Activated naive CD8-positive, alpha-beta T cell treated with anti-CD3 and anti-CD28 coated beads for 36 hours (primary cell): ENCODE measurements at regions not wholly inside any gene's neighbourhood (a gene's known extent, or its start where the extent isn't known, plus 50 kb on each side); places are given as distances from the start of the nearest gene placed in this dataset.

Source experiments
- DNase-seq: peaks from one replicate; pipeline ENCODE4 v3.0.0; 2021
- H3K27ac Mint-ChIP-seq: one replicate; pipeline ENCODE4 v1.8.0; 2022; ENCODE audit warnings: mild to moderate bottlenecking, moderate library complexity, mixed read lengths
- H3K27me3 Mint-ChIP-seq: one replicate; pipeline ENCODE4 v1.8.0; 2022; ENCODE audit warnings: mild to moderate bottlenecking, mixed read lengths
- H3K36me3 Mint-ChIP-seq: one replicate; pipeline ENCODE4 v1.8.0; 2021; ENCODE audit warnings: mild to moderate bottlenecking, mixed read lengths
- H3K4me1 Mint-ChIP-seq: one replicate; pipeline ENCODE4 v1.8.0; 2021; ENCODE audit warnings: mixed read lengths
- H3K4me3 Mint-ChIP-seq: one replicate; pipeline ENCODE4 v1.8.0; 2022; ENCODE audit warnings: mild to moderate bottlenecking, moderate library complexity, mixed read lengths
- H3K9me3 Mint-ChIP-seq: one replicate; pipeline ENCODE4 v1.8.0; 2022; ENCODE audit warnings: mixed read lengths

DNA sequence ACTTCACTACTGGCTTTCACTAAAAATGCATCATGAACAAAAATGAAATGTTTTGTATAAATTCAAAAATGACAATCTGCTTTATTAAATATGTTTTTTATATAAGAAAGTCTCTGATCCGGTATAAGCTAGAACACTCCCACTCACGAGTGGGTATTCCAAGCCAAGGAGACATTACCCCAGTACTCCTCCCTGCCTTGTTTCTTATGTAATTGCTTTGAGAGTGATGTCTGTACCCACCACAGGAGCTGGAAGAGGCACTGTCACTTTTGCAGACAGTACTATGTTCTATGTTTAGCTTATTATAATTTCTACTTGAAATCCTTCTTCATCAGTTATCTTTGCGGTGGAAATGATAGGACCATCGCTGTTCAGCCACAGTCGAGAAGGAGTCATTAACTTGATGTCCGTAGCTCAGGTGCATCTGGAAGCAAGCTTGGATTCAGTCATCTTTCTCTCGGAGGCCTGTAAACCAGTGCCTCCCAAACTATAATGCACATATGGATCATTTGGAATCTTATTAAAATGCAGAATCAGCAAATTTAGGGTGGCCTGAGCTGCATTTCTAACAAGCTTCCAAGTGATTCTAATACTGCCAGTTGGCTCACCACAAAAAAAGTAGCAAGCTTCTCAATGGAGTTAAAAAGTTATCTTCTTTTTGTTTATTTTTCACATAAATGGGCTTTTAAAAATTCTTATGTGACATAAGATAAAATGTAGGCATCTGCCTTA, 396.4 kb downstream of the GRIA2 start:
- Mint-ChIP-seq H3K36me3 (no peaks in the 10 kb centered on the region), H3K4me3 (no peak overlapping the region), H3K9me3 (peaks cover 1% of the 10 kb centered on the region), H3K27me3 (no peaks in the 10 kb centered on the region), H3K27ac (no peak overlapping the region), H3K4me1 (no peaks in the 10 kb centered on the region)
- DNase-seq = no peak

DNA sequence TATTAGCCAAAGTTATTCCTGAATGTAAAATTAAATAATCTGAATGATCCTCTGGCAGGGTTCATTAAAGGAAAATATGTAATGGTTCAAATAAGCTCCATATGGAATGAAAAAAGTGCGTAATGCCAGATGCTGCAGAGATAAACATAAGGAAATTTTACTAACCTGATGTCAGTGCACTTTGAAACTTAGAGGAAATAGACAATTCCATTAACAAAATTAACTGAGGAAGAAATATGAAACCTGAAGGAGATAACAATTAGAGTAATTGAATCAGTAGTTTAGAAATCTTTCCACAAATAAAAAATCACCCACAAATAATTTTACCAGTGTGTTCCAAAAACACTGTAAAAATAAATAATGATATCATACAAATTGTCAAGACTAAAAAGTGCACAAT, 387.5 kb downstream of the GRIA2 start:
- Mint-ChIP-seq H3K36me3 (no peaks in the 10 kb centered on the region), H3K9me3 (peaks cover 6% of the 10 kb centered on the region), H3K27ac (no peak overlapping the region), H3K27me3 (no peaks in the 10 kb centered on the region), H3K4me1 (no peaks in the 10 kb centered on the region), H3K4me3 (no peak overlapping the region)
- DNase-seq = no peak

DNA sequence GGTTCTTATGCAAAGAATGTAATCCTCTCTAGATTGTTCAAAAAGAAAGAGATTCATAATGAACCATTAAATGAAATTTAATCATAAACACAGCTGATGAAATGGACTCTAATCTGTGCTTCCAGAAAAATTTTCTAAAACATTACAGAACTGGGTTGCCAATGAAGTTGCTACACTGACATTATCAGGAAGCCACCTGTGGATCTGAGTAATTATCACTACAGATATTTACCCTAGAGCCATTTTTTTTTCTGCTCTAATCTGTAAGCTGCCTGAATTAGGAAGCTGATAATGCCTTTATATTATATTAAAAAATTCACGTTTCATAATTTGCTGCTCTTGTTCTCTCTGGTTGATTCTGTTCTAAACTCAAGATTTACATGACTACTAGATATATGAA, 380.1 kb downstream of the GRIA2 start:
- H3K27ac Mint-ChIP-seq = no peak overlapping the region
- H3K27me3 Mint-ChIP-seq = no peaks in the 10 kb centered on the region
- DNase-seq = no peak

DNA sequence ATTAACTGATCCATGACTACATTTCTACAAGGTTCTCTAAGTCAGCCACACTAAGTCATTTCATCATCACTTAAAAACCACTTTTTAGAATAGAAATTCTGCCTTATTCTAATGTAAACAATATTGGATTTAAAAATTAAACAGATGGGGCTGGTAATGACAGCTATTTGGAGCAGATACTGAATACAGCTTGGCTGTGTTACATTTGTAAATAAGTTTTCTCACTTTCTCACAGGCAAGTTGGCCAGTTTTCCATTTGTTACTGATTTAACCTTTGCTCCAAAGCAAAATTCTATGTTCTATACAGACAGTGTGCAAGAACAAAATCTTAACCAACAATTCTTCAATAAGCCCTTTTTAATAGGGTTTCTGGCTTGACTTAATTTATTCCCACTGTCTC, 370.7 kb downstream of the GRIA2 start:
- Mint-ChIP-seq H3K27ac (no peak overlapping the region), H3K36me3 (no peaks in the 10 kb centered on the region), H3K4me1 (no peaks in the 10 kb centered on the region), H3K4me3 (no peak overlapping the region), H3K27me3 (no peaks in the 10 kb centered on the region), H3K9me3 (peaks cover 1% of the 10 kb centered on the region)
- DNase-seq = no peak

More for the DNA sequence above, 380.1 kb downstream of the GRIA2 start:
- H3K9me3 Mint-ChIP-seq = peaks cover 3% of the 10 kb centered on the region
- H3K4me1 Mint-ChIP-seq = no peaks in the 10 kb centered on the region
- no peaks in the 10 kb centered on the region for H3K36me3 Mint-ChIP-seq
- no peak overlapping the region for H3K4me3 Mint-ChIP-seq

DNA sequence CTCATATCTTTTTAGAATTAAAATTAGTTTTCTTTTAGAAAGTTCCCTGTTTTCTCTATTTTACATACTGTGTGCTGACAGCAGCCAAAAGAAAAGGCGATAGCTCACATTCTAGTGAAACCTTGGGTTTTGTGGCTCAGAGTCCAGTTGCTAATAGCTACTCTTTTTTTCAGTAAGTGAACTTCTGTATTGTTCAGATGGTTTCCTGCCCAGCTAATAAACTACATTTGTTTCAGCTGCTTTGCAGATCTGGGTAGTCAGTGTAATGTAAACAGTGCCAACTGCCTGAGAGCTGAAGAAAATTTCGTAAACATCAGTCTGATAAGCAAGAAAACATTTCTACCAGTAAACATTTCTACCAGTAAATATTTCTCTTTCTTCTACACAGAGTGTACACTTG, 370.2 kb downstream of the GRIA2 start:
- Mint-ChIP-seq H3K4me3 (no peak overlapping the region), H3K36me3 (no peaks in the 10 kb centered on the region), H3K27ac (no peak overlapping the region), H3K9me3 (peaks cover 1% of the 10 kb centered on the region), H3K4me1 (no peaks in the 10 kb centered on the region), H3K27me3 (no peaks in the 10 kb centered on the region)
- no peak for DNase-seq

DNA sequence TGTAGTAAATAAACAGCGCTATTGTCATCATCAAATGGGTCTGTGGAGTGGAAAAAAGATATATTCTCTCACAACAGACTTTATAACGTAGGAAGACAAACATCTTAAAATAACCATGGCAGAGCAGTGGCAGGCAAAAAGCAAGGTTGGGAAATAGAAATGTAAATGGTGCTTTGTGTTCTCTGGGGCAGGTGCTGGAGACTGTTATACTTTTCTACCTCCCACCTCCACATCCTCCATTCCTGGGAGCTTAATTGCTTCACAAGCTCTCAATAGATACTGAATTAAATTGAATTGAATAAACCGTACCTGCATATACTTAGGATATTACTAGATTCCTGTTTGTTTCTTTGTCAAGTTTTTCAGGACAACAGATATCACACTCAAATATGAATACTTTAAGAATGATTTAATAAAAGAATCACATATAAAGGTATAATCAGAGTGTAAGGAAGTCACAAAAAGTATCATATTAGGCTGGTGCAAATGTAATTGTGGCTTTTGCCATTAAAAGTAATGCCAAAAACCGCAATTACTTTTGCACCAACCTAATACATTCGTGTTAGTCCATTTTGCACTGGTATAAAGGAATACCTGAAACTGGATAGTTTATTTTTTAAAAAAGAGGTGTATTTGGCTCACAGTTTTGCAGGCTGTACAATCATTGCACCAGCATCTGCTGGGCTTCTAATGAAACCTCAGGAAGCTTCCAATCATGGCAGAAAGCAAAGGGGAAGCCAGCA, 367.3 kb downstream of the GRIA2 start:
- Mint-ChIP-seq H3K4me3 (no peak overlapping the region), H3K4me1 (no peaks in the 10 kb centered on the region), H3K27me3 (no peaks in the 10 kb centered on the region), H3K27ac (no peak overlapping the region), H3K36me3 (no peaks in the 10 kb centered on the region), H3K9me3 (peaks cover 4% of the 10 kb centered on the region)
- no peak for DNase-seq

DNA sequence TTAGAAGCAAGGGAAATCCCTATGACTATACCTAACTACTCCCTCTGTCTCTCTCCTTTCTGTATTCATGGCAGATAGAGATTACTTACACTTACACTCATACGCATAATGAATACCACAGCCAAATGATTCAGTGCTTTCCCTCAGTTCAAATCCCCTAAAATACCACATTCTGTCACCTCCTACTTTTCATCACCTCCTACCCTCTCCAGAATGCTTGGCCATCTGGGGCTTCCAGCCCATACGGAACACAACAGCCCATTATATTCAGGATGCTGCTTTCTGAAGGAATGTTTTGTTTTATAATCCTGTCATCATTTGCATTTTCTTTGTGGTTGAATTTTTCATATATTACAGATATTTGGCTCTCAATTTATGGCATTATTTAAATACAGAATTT, 361.6 kb downstream of the GRIA2 start:
- Mint-ChIP-seq H3K9me3 (peaks cover 4% of the 10 kb centered on the region), H3K4me1 (no peaks in the 10 kb centered on the region), H3K4me3 (no peak overlapping the region), H3K27ac (no peak overlapping the region), H3K36me3 (no peaks in the 10 kb centered on the region), H3K27me3 (no peaks in the 10 kb centered on the region)
- DNase-seq = no peak

DNA sequence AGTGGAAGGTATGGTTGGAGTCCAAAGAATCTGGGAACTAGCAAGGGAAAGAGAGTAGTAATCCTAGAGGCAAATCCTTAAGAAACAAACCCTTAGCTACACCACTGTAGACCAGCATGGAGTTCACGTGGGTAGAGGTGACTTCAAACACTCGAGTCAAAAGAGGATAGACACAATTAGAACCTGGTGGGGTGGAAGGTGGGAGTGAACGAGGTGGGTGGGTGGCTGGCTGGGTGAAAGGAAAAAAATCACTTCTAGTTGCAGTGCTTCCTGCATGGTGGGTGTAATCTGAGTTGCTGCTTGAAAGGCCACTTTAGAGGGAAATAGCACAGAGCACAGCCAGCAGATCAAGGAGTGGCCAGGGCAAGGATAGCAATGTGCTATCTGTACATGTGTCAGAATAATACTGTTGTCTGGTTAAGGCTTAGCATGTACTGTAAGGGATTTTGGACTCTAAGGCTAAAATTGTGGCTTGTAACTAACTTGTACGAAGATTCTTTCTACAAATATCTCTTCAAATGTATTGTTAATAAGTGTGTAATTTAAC, 356.2 kb downstream of the GRIA2 start:
- no peak for DNase-seq
- Mint-ChIP-seq H3K36me3 (no peaks in the 10 kb centered on the region), H3K4me1 (no peaks in the 10 kb centered on the region), H3K27ac (no peak overlapping the region), H3K9me3 (no peaks in the 10 kb centered on the region), H3K4me3 (no peak overlapping the region), H3K27me3 (no peaks in the 10 kb centered on the region)

DNA sequence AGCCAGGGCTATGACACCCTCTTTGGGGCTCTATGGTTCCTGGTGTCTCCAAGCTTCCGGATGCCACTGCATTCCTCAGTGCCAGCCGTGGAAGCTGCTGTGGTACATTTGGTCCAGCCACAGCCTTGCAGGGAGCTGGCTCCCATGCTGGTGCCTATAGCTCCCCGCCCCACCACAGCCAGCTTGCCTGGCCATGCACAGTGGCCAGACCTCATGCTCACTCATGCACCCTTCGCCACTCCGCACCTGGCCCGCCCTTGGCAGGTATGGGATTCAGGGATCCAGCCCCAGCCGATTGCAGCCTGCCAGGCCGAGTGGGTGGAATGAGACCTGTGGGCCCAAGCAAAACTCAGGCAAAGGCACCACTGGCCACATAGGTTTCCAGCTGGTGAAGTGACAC, 354.8 kb downstream of the GRIA2 start:
- no peaks in the 10 kb centered on the region for H3K9me3 Mint-ChIP-seq
- no peaks in the 10 kb centered on the region for H3K27me3 Mint-ChIP-seq
- no peaks in the 10 kb centered on the region for H3K36me3 Mint-ChIP-seq
- no peak for DNase-seq
- no peak overlapping the region for H3K27ac Mint-ChIP-seq
- H3K4me1 Mint-ChIP-seq = no peaks in the 10 kb centered on the region
- H3K4me3 Mint-ChIP-seq = no peak overlapping the region

DNA sequence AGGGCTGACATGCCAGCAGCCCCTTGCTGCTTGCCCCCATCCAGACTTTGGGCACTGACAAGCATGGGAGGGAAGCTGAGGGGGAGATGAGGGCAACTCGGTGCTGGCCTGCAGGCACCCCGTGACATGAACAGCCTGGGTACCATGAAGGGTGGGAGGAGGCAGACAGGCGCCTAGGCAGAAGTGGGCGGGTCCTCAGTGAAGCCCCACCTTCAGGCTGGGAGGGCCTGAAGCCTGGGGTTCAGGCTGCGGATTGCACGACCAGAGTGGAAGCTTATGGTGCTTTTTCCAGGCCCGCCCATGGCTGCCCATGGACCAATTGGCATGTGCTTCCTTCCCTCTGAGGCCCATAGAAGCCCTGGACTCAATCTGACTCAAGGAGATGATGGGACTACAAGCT, 354.1 kb downstream of the GRIA2 start:
- DNase-seq = no peak
- H3K4me3 Mint-ChIP-seq = no peak overlapping the region
- H3K36me3 Mint-ChIP-seq = no peaks in the 10 kb centered on the region
- no peaks in the 10 kb centered on the region for H3K4me1 Mint-ChIP-seq
- no peak overlapping the region for H3K27ac Mint-ChIP-seq
- no peaks in the 10 kb centered on the region for H3K9me3 Mint-ChIP-seq
- no peaks in the 10 kb centered on the region for H3K27me3 Mint-ChIP-seq

DNA sequence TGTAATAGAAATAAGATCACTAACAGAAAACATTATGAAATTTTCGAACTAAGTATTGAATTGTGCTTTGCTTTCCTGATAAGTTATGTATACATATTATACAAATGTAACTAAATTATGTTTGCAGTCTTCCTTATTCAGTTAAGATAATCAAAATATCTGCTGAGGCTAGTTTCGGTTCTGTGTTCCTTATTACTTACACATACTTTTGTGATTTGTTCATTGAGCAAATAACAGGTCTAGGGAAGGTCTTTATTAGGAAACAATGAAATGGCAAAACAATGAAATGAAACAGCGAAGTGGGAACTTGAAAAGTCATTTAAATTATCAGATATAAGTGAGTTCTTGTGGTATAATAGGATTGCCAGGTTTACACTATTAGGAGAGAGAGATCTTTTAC, 352.4 kb downstream of the GRIA2 start:
- no peak overlapping the region for H3K4me3 Mint-ChIP-seq
- no peaks in the 10 kb centered on the region for H3K9me3 Mint-ChIP-seq
- no peaks in the 10 kb centered on the region for H3K27me3 Mint-ChIP-seq
- no peak overlapping the region for H3K27ac Mint-ChIP-seq
- H3K36me3 Mint-ChIP-seq = no peaks in the 10 kb centered on the region
- DNase-seq = no peak
- H3K4me1 Mint-ChIP-seq = no peaks in the 10 kb centered on the region

DNA sequence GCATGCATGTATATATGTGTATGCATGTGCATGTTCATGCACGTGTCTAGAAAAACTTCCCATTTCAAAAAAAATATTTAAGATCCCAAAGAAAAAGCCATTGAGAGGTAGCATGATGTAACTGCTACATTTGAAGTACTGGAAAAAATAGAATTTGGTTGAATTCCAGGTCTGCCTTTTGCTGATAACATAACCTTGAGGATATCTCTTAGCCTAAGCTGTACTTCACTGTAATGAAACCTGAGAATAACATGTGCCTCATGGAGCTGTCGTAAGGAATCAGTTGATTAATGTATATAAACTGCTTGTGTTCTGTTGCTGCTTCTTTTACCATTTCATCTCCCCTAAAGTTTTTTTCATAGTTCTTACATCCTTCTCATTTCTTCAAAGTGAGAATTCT, 351.8 kb downstream of the GRIA2 start:
- Mint-ChIP-seq H3K27ac (no peak overlapping the region), H3K27me3 (no peaks in the 10 kb centered on the region), H3K36me3 (no peaks in the 10 kb centered on the region), H3K4me3 (no peak overlapping the region), H3K9me3 (no peaks in the 10 kb centered on the region), H3K4me1 (no peaks in the 10 kb centered on the region)
- DNase-seq = no peak

DNA sequence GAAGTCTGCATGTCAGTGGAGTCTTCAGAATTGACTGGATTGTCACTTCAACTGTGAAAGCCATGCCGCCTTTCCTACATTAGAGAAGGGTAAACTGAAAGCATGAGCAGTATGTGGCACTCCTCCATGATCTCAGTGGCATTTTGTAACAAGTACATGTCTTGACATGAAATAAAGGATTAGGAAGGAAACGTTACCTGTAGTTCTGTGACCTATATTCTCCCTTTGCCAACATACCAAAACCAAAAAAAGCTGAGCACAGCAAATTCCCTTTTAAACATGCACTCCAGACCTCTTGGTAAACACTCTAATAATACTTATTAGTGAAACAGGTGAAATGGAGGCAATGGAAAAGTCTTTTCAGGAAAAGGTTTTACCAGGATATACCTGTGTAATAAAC, 344.2 kb downstream of the GRIA2 start:
- no peaks in the 10 kb centered on the region for H3K4me1 Mint-ChIP-seq
- H3K4me3 Mint-ChIP-seq = no peak overlapping the region
- H3K36me3 Mint-ChIP-seq = no peaks in the 10 kb centered on the region
- DNase-seq = no peak
- H3K27me3 Mint-ChIP-seq = no peaks in the 10 kb centered on the region
- H3K27ac Mint-ChIP-seq = no peak overlapping the region
- no peaks in the 10 kb centered on the region for H3K9me3 Mint-ChIP-seq

DNA sequence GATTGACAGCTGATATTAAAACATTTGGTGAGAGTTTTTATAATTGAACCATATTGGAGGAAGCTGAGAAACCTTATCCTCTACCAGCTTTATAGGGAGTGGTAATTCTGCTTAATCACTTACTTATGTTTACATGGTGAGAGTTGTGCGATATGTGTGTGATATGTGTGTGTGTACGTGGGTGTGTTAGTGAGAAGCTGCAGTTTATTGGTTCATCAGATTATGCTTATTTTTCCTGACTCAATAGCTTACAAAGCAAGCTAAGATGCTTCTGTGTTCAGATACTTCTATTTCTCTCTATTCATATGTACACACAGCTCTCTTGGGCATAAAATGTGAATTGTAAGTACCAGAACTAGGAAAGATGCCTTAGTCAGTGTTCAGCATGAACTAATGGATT, 343.7 kb downstream of the GRIA2 start:
- no peaks in the 10 kb centered on the region for H3K36me3 Mint-ChIP-seq
- no peaks in the 10 kb centered on the region for H3K27me3 Mint-ChIP-seq
- H3K27ac Mint-ChIP-seq = no peak overlapping the region
- no peak for DNase-seq
- no peaks in the 10 kb centered on the region for H3K9me3 Mint-ChIP-seq
- no peak overlapping the region for H3K4me3 Mint-ChIP-seq
- no peaks in the 10 kb centered on the region for H3K4me1 Mint-ChIP-seq

DNA sequence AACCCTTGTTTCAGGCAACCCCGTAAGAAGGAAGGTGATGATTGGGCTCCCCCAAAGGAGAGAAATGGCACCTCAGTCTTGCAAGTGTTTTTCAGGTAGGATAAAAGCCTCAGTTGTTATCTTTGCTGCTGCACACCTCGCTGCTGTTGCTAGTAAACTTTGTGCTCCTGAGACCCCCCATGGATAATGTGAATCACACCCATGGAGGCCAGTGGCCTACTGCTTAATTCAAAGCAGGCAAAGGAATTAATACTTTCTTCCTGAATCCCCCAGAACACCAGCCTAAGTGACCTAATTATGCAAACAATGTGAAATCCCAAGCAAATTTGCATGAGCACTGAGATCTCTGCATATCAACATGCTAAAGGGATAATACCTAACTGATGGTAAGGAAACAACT, 337.5 kb downstream of the GRIA2 start:
- H3K4me1 Mint-ChIP-seq = no peaks in the 10 kb centered on the region
- H3K27ac Mint-ChIP-seq = no peak overlapping the region
- H3K4me3 Mint-ChIP-seq = no peak overlapping the region
- H3K27me3 Mint-ChIP-seq = no peaks in the 10 kb centered on the region
- H3K36me3 Mint-ChIP-seq = no peaks in the 10 kb centered on the region
- DNase-seq = no peak
- peaks cover 3% of the 10 kb centered on the region for H3K9me3 Mint-ChIP-seq

DNA sequence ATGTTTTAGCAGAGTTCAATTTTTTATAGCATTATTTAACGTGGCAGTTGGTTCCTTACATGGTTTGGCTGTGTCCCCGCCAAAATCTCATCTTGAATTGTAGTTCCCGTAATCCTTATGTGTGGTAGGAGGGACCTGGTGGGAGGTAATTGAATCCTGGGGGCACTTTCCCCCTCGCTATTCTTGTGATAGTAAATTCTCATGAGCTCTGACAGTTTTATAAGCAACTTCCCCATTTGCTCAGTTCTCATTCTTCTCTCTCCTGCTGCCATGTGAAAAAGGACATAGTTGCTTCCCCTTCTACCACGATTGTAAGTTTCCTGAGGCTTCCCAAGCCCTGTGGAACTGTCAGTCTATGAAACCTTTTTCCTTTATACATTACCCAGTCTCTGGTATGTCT, 329.5 kb downstream of the GRIA2 start:
- H3K36me3 Mint-ChIP-seq = no peaks in the 10 kb centered on the region
- no peaks in the 10 kb centered on the region for H3K27me3 Mint-ChIP-seq
- no peaks in the 10 kb centered on the region for H3K9me3 Mint-ChIP-seq
- H3K4me3 Mint-ChIP-seq = no peak overlapping the region
- no peak overlapping the region for H3K27ac Mint-ChIP-seq
- H3K4me1 Mint-ChIP-seq = no peaks in the 10 kb centered on the region
- no peak for DNase-seq
